Neural progenitor cell (in vitro differentiated cells): ENCODE measurements at regions not wholly inside any gene's neighbourhood (a gene's known extent, or its start where the extent isn't known, plus 50 kb on each side); places are given as distances from the start of the nearest gene placed in this dataset.

Source experiments
- DNase-seq: peaks from one replicate; pipeline ENCODE4 v3.0.0-alpha.2; 2016; ENCODE audit warnings: low spot score
- H2AFZ ChIP-seq: fragments of 200-600 bp; sonication (generic); replicated peaks from 2 replicates; pipeline ENCODE4 v1.6.1; 2016; ENCODE audit warnings: antibody characterized with exemption
- H3F3A ChIP-seq: fragments of 200-600 bp; sonication (generic); 2 replicates; pipeline ENCODE4 v1.6.1; 2016; ENCODE audit warnings: antibody characterized with exemption, low read depth
- H3K27ac ChIP-seq: fragments of 200-600 bp; sonication (generic); 2 replicates; pipeline ENCODE4 v1.5.1; 2016; ENCODE audit warnings: mild to moderate bottlenecking
- H3K27me3 ChIP-seq: fragments of 200-600 bp; sonication (generic); 2 replicates; pipeline ENCODE4 v1.6.1; 2016; ENCODE audit warnings: mild to moderate bottlenecking, moderate library complexity
- H3K36me3 ChIP-seq: fragments of 200-600 bp; sonication (generic); 2 replicates; pipeline ENCODE4 v1.5.1; 2016
- H3K4me1 ChIP-seq: fragments of 200-600 bp; sonication (generic); 2 replicates; pipeline ENCODE4 v1.6.1; 2016; ENCODE audit warnings: mixed run types
- H3K4me2 ChIP-seq: fragments of 200-600 bp; sonication (generic); 2 replicates; pipeline ENCODE4 v1.6.1; 2016
- H3K4me3 ChIP-seq: fragments of 200-600 bp; sonication (generic); 2 replicates; pipeline ENCODE4 v1.5.1; 2016
- H3K79me2 ChIP-seq: fragments of 200-600 bp; sonication (generic); 2 replicates; pipeline ENCODE4 v1.6.1; 2016; ENCODE audit warnings: low read depth
- H3K9ac ChIP-seq: fragments of 200-600 bp; sonication (generic); 2 replicates; pipeline ENCODE4 v1.6.1; 2016
- H3K9me3 ChIP-seq: fragments of 200-600 bp; sonication (generic); 2 replicates; pipeline ENCODE4 v1.5.1; 2016; ENCODE audit warnings: low read depth
- H4K20me1 ChIP-seq: fragments of 200-600 bp; sonication (generic); 2 replicates; pipeline ENCODE4 v1.6.1; 2016; ENCODE audit warnings: low read depth
- H3K27ac Mint-ChIP-seq: 3 replicates; pipeline ENCODE4 v1.8.0; 2021; ENCODE audit warnings: mixed read lengths
- H3K27me3 Mint-ChIP-seq: 2 replicates; pipeline ENCODE4 v1.8.0; 2022; ENCODE audit warnings: low read depth, mild to moderate bottlenecking, inconsistent platforms, moderate library complexity, mixed read lengths; ENCODE audit not compliant: insufficient read depth
- H3K36me3 Mint-ChIP-seq: 3 replicates; pipeline ENCODE4 v1.8.0; 2021; ENCODE audit warnings: mixed read lengths
- H3K4me1 Mint-ChIP-seq: 3 replicates; pipeline ENCODE4 v1.8.0; 2021; ENCODE audit warnings: mixed read lengths
- H3K4me3 Mint-ChIP-seq: 3 replicates; pipeline ENCODE4 v1.8.0; 2021; ENCODE audit warnings: mild to moderate bottlenecking, moderate library complexity, mixed read lengths
- H3K9me3 Mint-ChIP-seq: 3 replicates; pipeline ENCODE4 v1.8.0; 2020; ENCODE audit warnings: mixed read lengths
- EZH2 ChIP-seq: fragments of 200-600 bp; sonication (generic); IDR thresholded peaks from 2 replicates; pipeline ENCODE4 v1.6.1; 2017; ENCODE audit warnings: antibody characterized with exemption, mild to moderate bottlenecking, moderate library complexity
- EZH2phosphoT487 ChIP-seq: fragments of 200-600 bp; sonication (generic); IDR thresholded peaks from 2 replicates; pipeline ENCODE4 v1.6.1; 2017; ENCODE audit warnings: antibody characterized with exemption
- TF ChIP-seq, protein P1 (sequence below): fragments of 200-600 bp; sonication (generic); IDR thresholded peaks from 2 replicates; pipeline ENCODE4 v1.5.1; 2017; ENCODE audit warnings: antibody characterized with exemption, mild to moderate bottlenecking

DNA sequence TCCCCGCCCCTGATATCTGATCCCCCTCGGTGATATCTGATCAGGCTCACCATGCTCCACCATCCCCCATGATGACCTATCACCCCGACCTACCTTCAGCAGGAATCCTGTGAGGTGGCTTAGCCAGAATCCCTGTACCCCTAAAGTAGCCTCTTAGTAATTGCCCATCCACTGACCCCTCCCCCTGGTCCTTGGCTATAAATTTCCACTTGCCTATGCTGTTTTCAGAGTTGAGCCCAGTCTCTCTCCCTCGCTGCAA, 177.5 kb upstream of the GGTLC1 start:
- H3K36me3 Mint-ChIP-seq, result no peaks in the 10 kb centered on the region
- TF ChIP-seq EZH2phosphoT487 (no peak), EZH2 (no peak)
- TF ChIP-seq, protein P1, sequence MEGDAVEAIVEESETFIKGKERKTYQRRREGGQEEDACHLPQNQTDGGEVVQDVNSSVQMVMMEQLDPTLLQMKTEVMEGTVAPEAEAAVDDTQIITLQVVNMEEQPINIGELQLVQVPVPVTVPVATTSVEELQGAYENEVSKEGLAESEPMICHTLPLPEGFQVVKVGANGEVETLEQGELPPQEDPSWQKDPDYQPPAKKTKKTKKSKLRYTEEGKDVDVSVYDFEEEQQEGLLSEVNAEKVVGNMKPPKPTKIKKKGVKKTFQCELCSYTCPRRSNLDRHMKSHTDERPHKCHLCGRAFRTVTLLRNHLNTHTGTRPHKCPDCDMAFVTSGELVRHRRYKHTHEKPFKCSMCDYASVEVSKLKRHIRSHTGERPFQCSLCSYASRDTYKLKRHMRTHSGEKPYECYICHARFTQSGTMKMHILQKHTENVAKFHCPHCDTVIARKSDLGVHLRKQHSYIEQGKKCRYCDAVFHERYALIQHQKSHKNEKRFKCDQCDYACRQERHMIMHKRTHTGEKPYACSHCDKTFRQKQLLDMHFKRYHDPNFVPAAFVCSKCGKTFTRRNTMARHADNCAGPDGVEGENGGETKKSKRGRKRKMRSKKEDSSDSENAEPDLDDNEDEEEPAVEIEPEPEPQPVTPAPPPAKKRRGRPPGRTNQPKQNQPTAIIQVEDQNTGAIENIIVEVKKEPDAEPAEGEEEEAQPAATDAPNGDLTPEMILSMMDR, result no peak
- H3K27ac Mint-ChIP-seq, result no peak overlapping the region
- Histone ChIP-seq H3K36me3 (no peaks in the 10 kb centered on the region), H4K20me1 (no peaks in the 10 kb centered on the region), H3K4me3 (no peak overlapping the region), H3K9ac (no peak overlapping the region), H3K4me1 (peaks cover 5% of the 10 kb centered on the region), H3K9me3 (no peaks in the 10 kb centered on the region), H3F3A (no peaks in the 10 kb centered on the region), H3K27ac (no peak overlapping the region), H3K79me2 (no peaks in the 10 kb centered on the region), H2AFZ (peak overlapping the region; percentile 17), H3K27me3 (no peaks in the 10 kb centered on the region), H3K4me2 (no peak overlapping the region)
- H3K9me3 Mint-ChIP-seq, result peaks cover 11% of the 10 kb centered on the region
- H3K4me1 Mint-ChIP-seq, result peaks cover 10% of the 10 kb centered on the region
- no peak for DNase-seq
- no peaks in the 10 kb centered on the region for H3K27me3 Mint-ChIP-seq
- H3K4me3 Mint-ChIP-seq, result no peak overlapping the region

DNA sequence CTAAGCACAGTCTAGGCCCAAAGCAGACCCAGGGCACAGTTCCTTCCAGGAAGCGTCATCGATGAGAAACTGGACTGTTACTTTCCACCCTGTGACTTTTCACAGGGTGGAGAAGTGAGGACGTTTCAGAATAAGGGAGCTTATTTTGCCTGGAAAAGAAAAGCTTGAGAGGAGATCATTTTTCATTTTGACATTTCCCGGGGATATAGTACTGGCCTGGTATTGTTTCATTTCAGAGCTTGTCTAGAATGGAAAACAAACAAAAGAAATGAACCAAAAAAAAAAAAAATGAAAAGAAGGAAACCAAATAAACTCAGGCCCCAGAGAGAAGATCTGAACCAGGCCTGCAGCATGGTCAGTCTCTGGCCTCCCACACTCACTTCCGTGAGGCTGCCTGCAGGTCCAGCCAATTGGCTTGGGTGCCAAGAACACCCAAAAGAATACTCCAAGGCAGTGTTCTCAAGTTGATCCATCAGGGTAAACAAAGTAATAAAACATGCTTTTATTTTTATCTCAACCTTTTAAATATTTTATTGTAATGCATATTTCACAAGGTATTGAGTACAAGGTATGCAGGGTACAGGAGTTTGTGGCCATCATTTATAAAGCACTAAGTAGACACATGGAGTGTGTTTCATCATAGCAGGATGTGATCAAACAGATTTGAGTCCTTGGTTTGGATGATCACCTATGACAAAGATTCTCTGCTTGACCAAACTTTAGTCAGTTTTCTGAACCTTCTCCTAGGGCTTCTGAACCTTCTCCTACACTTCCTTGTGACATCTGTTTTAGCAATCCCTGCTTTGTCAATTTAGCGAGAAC, 176.9 kb upstream of the GGTLC1 start:
- Mint-ChIP-seq H3K27ac (no peak overlapping the region), H3K9me3 (peaks cover 11% of the 10 kb centered on the region), H3K4me3 (no peak overlapping the region), H3K4me1 (peaks cover 10% of the 10 kb centered on the region), H3K36me3 (no peaks in the 10 kb centered on the region), H3K27me3 (no peaks in the 10 kb centered on the region)
- Histone ChIP-seq H4K20me1 (no peaks in the 10 kb centered on the region), H3K36me3 (no peaks in the 10 kb centered on the region), H3K4me1 (peaks cover 5% of the 10 kb centered on the region), H3K4me3 (no peak overlapping the region), H3K4me2 (no peak overlapping the region), H3K9ac (no peak overlapping the region), H3K9me3 (no peaks in the 10 kb centered on the region), H3K79me2 (no peaks in the 10 kb centered on the region), H3K27ac (no peak overlapping the region), H3F3A (no peaks in the 10 kb centered on the region), H3K27me3 (no peaks in the 10 kb centered on the region), H2AFZ (peak overlapping the region; percentile 63)
- DNase-seq, result no peak
- TF ChIP-seq EZH2 (no peak), EZH2phosphoT487 (no peak)
- TF ChIP-seq, protein P1, result no peak

DNA sequence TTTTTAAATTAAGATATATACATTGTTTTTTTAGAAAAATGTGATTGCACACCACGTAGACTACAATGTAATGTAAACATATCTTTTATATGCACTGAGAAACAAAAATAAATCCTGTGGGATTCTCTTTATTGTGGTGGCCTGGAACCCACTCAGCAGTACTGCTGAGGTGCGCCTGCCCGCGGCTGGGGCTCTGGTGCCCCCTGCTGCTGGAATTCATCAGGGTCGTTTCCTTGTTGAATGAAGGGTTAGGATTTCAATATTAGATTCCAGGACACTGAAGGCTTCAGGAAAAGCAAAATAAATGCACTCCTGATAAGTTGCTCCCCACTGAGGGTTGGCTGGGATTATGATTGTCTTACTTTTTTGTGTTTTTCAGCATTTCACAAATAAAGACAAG, 175.8 kb upstream of the GGTLC1 start:
- Histone ChIP-seq H3F3A (no peaks in the 10 kb centered on the region), H3K27me3 (no peaks in the 10 kb centered on the region), H4K20me1 (no peaks in the 10 kb centered on the region), H3K36me3 (no peaks in the 10 kb centered on the region), H3K9me3 (no peaks in the 10 kb centered on the region), H3K27ac (no peak overlapping the region), H2AFZ (peak overlapping the region; percentile 63), H3K4me3 (no peak overlapping the region), H3K9ac (no peak overlapping the region), H3K4me1 (peaks cover 5% of the 10 kb centered on the region), H3K4me2 (no peak overlapping the region), H3K79me2 (no peaks in the 10 kb centered on the region)
- no peak for TF ChIP-seq EZH2
- TF ChIP-seq, protein P1, result peak; percentile 70
- peak; percentile 38 for DNase-seq
- peaks cover 11% of the 10 kb centered on the region for H3K9me3 Mint-ChIP-seq
- peaks cover 10% of the 10 kb centered on the region for H3K4me1 Mint-ChIP-seq
- H3K27ac Mint-ChIP-seq, result no peak overlapping the region
- no peaks in the 10 kb centered on the region for H3K27me3 Mint-ChIP-seq
- H3K4me3 Mint-ChIP-seq, result no peak overlapping the region
- no peaks in the 10 kb centered on the region for H3K36me3 Mint-ChIP-seq
